ENCODE measurements at regions not wholly inside any gene's neighbourhood (a gene's known extent, or its start where the extent isn't known, plus 50 kb on each side); places are given as distances from the start of the nearest gene placed in this dataset.

- WGBS (ENCODE audit: insufficient coverage), result 100% methylated on average over 1 of the region's 2 CpGs
- Mint-ChIP-seq H3K27me3 (ENCODE audit: low read depth in 2 of 2) (no peaks in the 10 kb centered on the region), H3K9me3 (peaks cover 12 to 14% of the 10 kb centered on the region in 2 donors), H3K36me3 (no peaks in the 10 kb centered on the region), H3K4me1 (no peaks in the 10 kb centered on the region), H3K4me3 (no peak overlapping the region), H3K27ac (no peak overlapping the region)
- no peak for TF ChIP-seq CTCF (IDR thresholded peaks at IDR 0.05)
- Histone ChIP-seq H3K27ac (ENCODE audit: low read length) (no peak overlapping the region), H3K27me3 (ENCODE audit: control insufficient read depth, insufficient read depth, low read length) (no peaks in the 10 kb centered on the region), H3K9me3 (ENCODE audit: control insufficient read depth, insufficient read depth, low read length) (no peaks in the 10 kb centered on the region), H3K4me3 (ENCODE audit: low read length) (no peak overlapping the region), H3K36me3 (ENCODE audit: control insufficient read depth, insufficient read depth, low read length) (no peaks in the 10 kb centered on the region), H3K4me1 (ENCODE audit: control insufficient read depth, insufficient read depth, low read length) (no peaks in the 10 kb centered on the region)
- ATAC-seq (no peak), DNase-seq (no peak)
- intact Hi-C loops (cut with micrococcal nuclease), result no loop called here
Observed at GRCh38 chr11:90669094-90669493, 446.2 kb upstream of the CHORDC1 start.

GRCh38 chr11:90668502-90668901, 445.7 kb upstream of the CHORDC1 start:
- no peaks in the 10 kb centered on the region for H3K27me3 ChIP-seq (ENCODE audit: control insufficient read depth, insufficient read depth, low read length)
- intact Hi-C loops (cut with micrococcal nuclease), result no loop called here

GRCh38 chr11:90661233-90661632, 438.4 kb upstream of the CHORDC1 start:
- no peak for TF ChIP-seq CTCF (IDR thresholded peaks at IDR 0.05)
- Histone ChIP-seq H3K36me3 (ENCODE audit: control insufficient read depth, insufficient read depth, low read length) (no peaks in the 10 kb centered on the region), H3K4me3 (ENCODE audit: low read length) (no peak overlapping the region), H3K4me1 (ENCODE audit: control insufficient read depth, insufficient read depth, low read length) (no peaks in the 10 kb centered on the region), H3K9me3 (ENCODE audit: control insufficient read depth, insufficient read depth, low read length) (no peaks in the 10 kb centered on the region), H3K27me3 (ENCODE audit: control insufficient read depth, insufficient read depth, low read length) (no peaks in the 10 kb centered on the region), H3K27ac (ENCODE audit: low read length) (no peak overlapping the region)
- H3K27me3 Mint-ChIP-seq (ENCODE audit: low read depth in 2 of 2), result no peaks in the 10 kb centered on the region
- H3K27ac Mint-ChIP-seq, result no peak overlapping the region
- DNase-seq, result no peak
- H3K36me3 Mint-ChIP-seq, result no peaks in the 10 kb centered on the region
- H3K4me1 Mint-ChIP-seq, result no peaks in the 10 kb centered on the region
- intact Hi-C loops (cut with micrococcal nuclease), result no loop called here
- no peak for ATAC-seq
- peaks cover 6 to 7% of the 10 kb centered on the region in 2 donors for H3K9me3 Mint-ChIP-seq
- no peak overlapping the region for H3K4me3 Mint-ChIP-seq
- WGBS (ENCODE audit: insufficient coverage), result no CpG with 5 or more reads among the region's 2 CpGs

More at GRCh38 chr11:90668502-90668901, 445.7 kb upstream of the CHORDC1 start:
- Mint-ChIP-seq H3K27ac (no peak overlapping the region), H3K4me3 (no peak overlapping the region), H3K4me1 (no peaks in the 10 kb centered on the region), H3K9me3 (peaks cover 11 to 14% of the 10 kb centered on the region in 2 donors), H3K27me3 (ENCODE audit: low read depth in 2 of 2) (no peaks in the 10 kb centered on the region), H3K36me3 (no peaks in the 10 kb centered on the region)
- Histone ChIP-seq H3K4me1 (ENCODE audit: control insufficient read depth, insufficient read depth, low read length) (no peaks in the 10 kb centered on the region), H3K4me3 (ENCODE audit: low read length) (no peak overlapping the region), H3K36me3 (ENCODE audit: control insufficient read depth, insufficient read depth, low read length) (no peaks in the 10 kb centered on the region), H3K9me3 (ENCODE audit: control insufficient read depth, insufficient read depth, low read length) (no peaks in the 10 kb centered on the region), H3K27ac (ENCODE audit: low read length) (no peak overlapping the region)
- no peak for TF ChIP-seq CTCF (IDR thresholded peaks at IDR 0.05)
- DNase-seq (no peak), ATAC-seq (no peak)

- no peak for ATAC-seq
- no peak overlapping the region for H3K27ac ChIP-seq (ENCODE audit: low read length)
- peaks cover 6 to 16% of the 10 kb centered on the region in 2 donors for H3K9me3 Mint-ChIP-seq
- H3K4me1 ChIP-seq (ENCODE audit: control insufficient read depth, insufficient read depth, low read length), result no peaks in the 10 kb centered on the region
- H3K27me3 Mint-ChIP-seq (ENCODE audit: low read depth in 2 of 2), result no peaks in the 10 kb centered on the region
- no peak overlapping the region for H3K4me3 Mint-ChIP-seq
- H3K4me1 Mint-ChIP-seq, result no peaks in the 10 kb centered on the region
- no peak overlapping the region for H3K4me3 ChIP-seq (ENCODE audit: low read length)
- no peaks in the 10 kb centered on the region for H3K36me3 Mint-ChIP-seq
- no peak for DNase-seq
- H3K27ac Mint-ChIP-seq, result no peak overlapping the region
- no peaks in the 10 kb centered on the region for H3K36me3 ChIP-seq (ENCODE audit: control insufficient read depth, insufficient read depth, low read length)
- H3K9me3 ChIP-seq (ENCODE audit: control insufficient read depth, insufficient read depth, low read length), result no peaks in the 10 kb centered on the region
- intact Hi-C loops (cut with micrococcal nuclease), result no loop called here
- no peak for TF ChIP-seq CTCF (IDR thresholded peaks at IDR 0.05)
- no peaks in the 10 kb centered on the region for H3K27me3 ChIP-seq (ENCODE audit: control insufficient read depth, insufficient read depth, low read length)
- WGBS (ENCODE audit: insufficient coverage), result 93% methylated on average over 1 of the region's 2 CpGs
Observed at GRCh38 chr11:90656171-90656570, 433.3 kb upstream of the CHORDC1 start.

Measured in natural killer cell (primary cell).